Caco-2 (cell line): ENCODE measurements at regions not wholly inside any gene's neighbourhood (a gene's known extent, or its start where the extent isn't known, plus 50 kb on each side); places are given as distances from the start of the nearest gene placed in this dataset.

ENCODE experiments used
- BruUV-seq: library from RNA; stranded (reverse); fragments of 400-500 nt; replicated peaks from 2 replicates; lab custom pipeline; 2021; lab: Mats Ljungman, UMichigan
- CTCF ChIA-PET: fragments of 300-600 bp; sonication (Branson Sonifier 250); formaldehyde crosslinking; loops from one replicate; lab custom pipeline; 2022; ENCODE audit warnings: antibody characterized with exemption; lab: Charles Lee
- POLR2A ChIA-PET: fragments of 300-600 bp; sonication (Branson Sonifier 250); formaldehyde crosslinking; loops from one replicate; lab custom pipeline; 2022; ENCODE audit warnings: antibody characterized with exemption; lab: Charles Lee
- DNase-seq, 2 experiments: peaks; one replicate each; pipeline versions ENCODE4 v3.0.0 to v3.0.0-alpha.2; 2020 to 2022
- H3K27me3 ChIP-seq: replicated peaks from 2 replicates; pipeline ENCODE4 v1.6.0; 2011; ENCODE audit warnings: low read length; ENCODE audit not compliant: control insufficient read depth, insufficient read depth
- H3K36me3 ChIP-seq: 2 replicates; pipeline ENCODE4 v1.5.1; 2011; ENCODE audit warnings: low read length; ENCODE audit not compliant: control insufficient read depth, insufficient read depth
- H3K4me1 ChIP-seq: fragments of 250-450 bp; sonication (Bioruptor Pico); 2 replicates; pipeline ENCODE4 v1.5.1; 2020; ENCODE audit warnings: mild to moderate bottlenecking
- H3K4me3 ChIP-seq: 2 replicates; pipeline ENCODE4 v1.5.1; 2011; ENCODE audit warnings: low read depth, mild to moderate bottlenecking, control low read depth, low read length
- H3K9me3 ChIP-seq: fragments of 250-450 bp; sonication (Bioruptor Pico); 2 replicates; pipeline ENCODE4 v1.5.1; 2020; ENCODE audit warnings: mild to moderate bottlenecking, moderate library complexity
- H3K27ac Mint-ChIP-seq: one replicate; pipeline ENCODE4 v1.8.0; 2022; ENCODE audit warnings: mixed read lengths; ENCODE audit not compliant: unreplicated experiment
- H3K27me3 Mint-ChIP-seq: one replicate; pipeline ENCODE4 v1.8.0; 2022; ENCODE audit warnings: mixed read lengths; ENCODE audit not compliant: insufficient read depth, unreplicated experiment
- H3K36me3 Mint-ChIP-seq: one replicate; pipeline ENCODE4 v1.8.0; 2022; ENCODE audit warnings: mild to moderate bottlenecking, mixed read lengths; ENCODE audit not compliant: insufficient read depth, unreplicated experiment
- H3K4me1 Mint-ChIP-seq: one replicate; pipeline ENCODE4 v1.8.0; 2022; ENCODE audit warnings: low read depth, mixed read lengths; ENCODE audit not compliant: unreplicated experiment
- H3K4me3 Mint-ChIP-seq: one replicate; pipeline ENCODE4 v1.8.0; 2022; ENCODE audit warnings: mild to moderate bottlenecking, moderate library complexity, mixed read lengths; ENCODE audit not compliant: unreplicated experiment
- H3K9me3 Mint-ChIP-seq: one replicate; pipeline ENCODE4 v1.8.0; 2022; ENCODE audit warnings: mixed read lengths; ENCODE audit not compliant: unreplicated experiment
- CTCF ChIP-seq, 2 experiments: fragments of 200-600 bp in 1 of 2; IDR thresholded peaks; 1 replicate in 1 of 2; 2 replicates in 1 of 2; pipeline versions ENCODE4 v1.5.1 to v1.8.0; 2011 to 2022; ENCODE audit warnings: antibody characterized with exemption in 1 of 2, control low read depth in 1 of 2, inconsistent platforms in 1 of 2, low read depth in 1 of 2, low read length in 1 of 2, mild to moderate bottlenecking in 1 of 2, moderate library complexity in 1 of 2; ENCODE audit not compliant: insufficient read depth in 1 of 2, severe bottlenecking in 1 of 2, unreplicated experiment in 1 of 2
- intact Hi-C: fragments of 100-400 bp; cut with micrococcal nuclease; formaldehyde crosslinking; loops from one replicate; pipeline ENCODE4 v1.10.0; 2022; ENCODE audit not compliant: unreplicated experiment

DNA sequence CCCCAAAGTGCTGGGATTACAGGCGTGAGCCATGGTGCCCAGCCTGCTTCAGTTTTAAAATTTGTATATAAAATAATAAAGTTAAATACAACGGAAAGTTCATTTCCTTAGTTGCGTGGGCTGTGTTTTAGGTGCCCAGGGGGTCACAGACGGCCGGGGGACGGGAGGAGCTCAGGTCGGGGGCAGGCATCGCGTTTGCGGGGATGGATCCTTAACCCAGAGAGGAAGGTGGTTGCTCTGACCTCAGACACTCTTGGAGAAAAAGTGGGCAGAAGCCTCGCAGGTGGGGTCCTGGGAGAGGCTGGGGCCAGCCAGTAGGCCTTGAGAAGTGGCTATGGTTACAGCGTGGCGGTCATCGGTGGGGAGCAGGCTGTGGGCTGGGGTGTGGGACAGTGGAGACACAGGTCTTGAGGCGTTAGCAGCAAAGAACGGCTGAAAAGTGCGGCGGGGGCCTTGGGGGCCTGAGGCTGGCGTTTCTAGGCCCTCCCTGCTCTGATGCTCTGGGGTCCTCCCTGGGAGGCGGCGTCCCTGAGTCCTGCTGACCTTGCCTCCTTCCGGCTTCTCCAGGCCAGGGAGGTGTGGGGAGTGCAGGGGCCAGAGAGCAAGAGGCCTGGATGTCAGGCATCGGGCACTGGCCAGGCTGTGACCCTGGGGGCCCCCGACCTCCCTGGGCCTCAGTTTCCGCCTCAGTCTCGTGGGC lies 54.4 kb downstream of the UNCX start:
- BruUV-seq: no TSS peak
- ChIA-PET CTCF (no interaction called here), POLR2A (no interaction called here)
- Mint-ChIP-seq H3K9me3 (no peaks in the 10 kb centered on the region), H3K27me3 (no peaks in the 10 kb centered on the region), H3K27ac (no peak overlapping the region), H3K36me3 (no peaks in the 10 kb centered on the region), H3K4me1 (no peaks in the 10 kb centered on the region), H3K4me3 (no peak overlapping the region)
- intact Hi-C loops: no loop called here
- Histone ChIP-seq H3K9me3 (no peaks in the 10 kb centered on the region), H3K4me1 (0 out of 2 replicates have a peak, but pooled peaks cover 5% of the 10 kb centered on the region), H3K36me3 (no peaks in the 10 kb centered on the region), H3K4me3 (no peak overlapping the region), H3K27me3 (peaks cover 2% of the 10 kb centered on the region; the same call in 1 of the 2 replicates)
- TF ChIP-seq CTCF (IDR thresholded peaks at IDR 0.05; ENCODE audit: insufficient read depth in 1 of 2, low read depth in 1 of 2, low read length in 1 of 2, severe bottlenecking in 1 of 2, unreplicated experiment in 1 of 2): no peak
- no peak for DNase-seq

- Mint-ChIP-seq H3K27ac (no peak overlapping the region), H3K4me3 (no peak overlapping the region), H3K9me3 (no peaks in the 10 kb centered on the region), H3K36me3 (no peaks in the 10 kb centered on the region), H3K27me3 (no peaks in the 10 kb centered on the region), H3K4me1 (no peaks in the 10 kb centered on the region)
- Histone ChIP-seq H3K4me1 (0 out of 2 replicates have a peak, but pooled peaks cover 5% of the 10 kb centered on the region), H3K9me3 (no peaks in the 10 kb centered on the region), H3K4me3 (no peak overlapping the region), H3K27me3 (peaks cover 2% of the 10 kb centered on the region; the same call in 1 of the 2 replicates), H3K36me3 (no peaks in the 10 kb centered on the region)
- TF ChIP-seq CTCF (IDR thresholded peaks at IDR 0.05; ENCODE audit: insufficient read depth in 1 of 2, low read depth in 1 of 2, low read length in 1 of 2, severe bottlenecking in 1 of 2, unreplicated experiment in 1 of 2): no peak
- POLR2A ChIA-PET: no interaction called here
- DNase-seq: no peak
- CTCF ChIA-PET: no interaction called here
- BruUV-seq: no TSS peak
- intact Hi-C loops: no loop called here
Measured at GRCh38 chr7:1287752-1288201, 55.1 kb downstream of the UNCX start.

DNA sequence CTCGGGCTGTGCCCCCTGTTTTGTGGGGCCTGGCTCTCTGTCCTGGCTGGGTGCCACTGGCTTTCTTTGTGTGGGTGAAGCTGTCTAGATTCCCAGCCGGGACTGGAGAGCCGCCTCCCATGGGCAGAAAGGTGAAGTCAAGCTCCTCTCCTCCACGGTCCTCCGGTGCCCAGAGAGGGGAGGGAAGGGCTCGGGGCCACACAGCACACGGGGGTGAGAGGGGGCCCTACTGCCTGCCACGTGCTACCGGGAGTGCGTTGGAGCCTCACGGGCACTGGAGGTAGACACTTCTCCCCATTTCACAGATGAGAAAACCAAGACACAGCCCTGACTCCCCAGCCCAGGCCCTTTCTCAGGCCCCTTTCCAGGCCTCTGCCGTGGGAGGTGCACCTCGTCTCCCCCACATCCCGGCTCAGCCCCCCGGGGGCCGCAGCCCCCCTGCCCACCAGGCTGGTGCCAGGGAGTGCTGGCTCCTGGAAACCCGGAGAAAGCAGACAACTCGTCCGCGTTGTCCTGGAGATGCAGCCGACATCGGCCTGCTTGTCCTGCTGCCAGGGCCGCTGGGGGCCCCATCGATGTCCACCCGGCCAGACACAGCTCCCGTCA lies 55.8 kb downstream of the UNCX start:
- no TSS peak for BruUV-seq
- peaks cover 4% of the 10 kb centered on the region for H3K27me3 ChIP-seq
- 0 out of 2 replicates have a peak, but pooled peaks cover 5% of the 10 kb centered on the region for H3K4me1 ChIP-seq
- ChIA-PET POLR2A (no interaction called here), CTCF (no interaction called here)
- H3K4me3 Mint-ChIP-seq: no peak overlapping the region
- no peaks in the 10 kb centered on the region for H3K36me3 Mint-ChIP-seq
- DNase-seq: no peak
- H3K4me1 Mint-ChIP-seq: no peaks in the 10 kb centered on the region
- H3K9me3 ChIP-seq: no peaks in the 10 kb centered on the region
- no peak overlapping the region for H3K4me3 ChIP-seq
- TF ChIP-seq CTCF (IDR thresholded peaks at IDR 0.05; ENCODE audit: insufficient read depth in 1 of 2, low read depth in 1 of 2, low read length in 1 of 2, severe bottlenecking in 1 of 2, unreplicated experiment in 1 of 2): no peak
- intact Hi-C loops: no loop called here
- no peaks in the 10 kb centered on the region for H3K27me3 Mint-ChIP-seq
- no peaks in the 10 kb centered on the region for H3K9me3 Mint-ChIP-seq
- no peak overlapping the region for H3K27ac Mint-ChIP-seq
- H3K36me3 ChIP-seq: no peaks in the 10 kb centered on the region
